Endothelial cell of umbilical vein (primary cell): ENCODE measurements at regions not wholly inside any gene's neighbourhood (a gene's known extent, or its start where the extent isn't known, plus 50 kb on each side); places are given as distances from the start of the nearest gene placed in this dataset.

Experiments
- EZH2 ChIP-seq: IDR thresholded peaks from 2 replicates; pipeline ENCODE4 v1.6.1; 2012; ENCODE audit warnings: borderline replicate concordance, low read depth, mild to moderate bottlenecking, moderate library complexity, low read length, inconsistent platforms; ENCODE audit not compliant: severe bottlenecking
- FOS ChIP-seq: IDR thresholded peaks from 2 replicates; pipeline ENCODE4 v1.6.1; 2011; ENCODE audit warnings: mild to moderate bottlenecking, low read length, moderate library complexity, borderline replicate concordance; ENCODE audit not compliant: insufficient read depth
- JUN ChIP-seq: IDR thresholded peaks from 2 replicates; pipeline ENCODE4 v1.6.1; 2011; ENCODE audit warnings: borderline replicate concordance, low read depth; ENCODE audit not compliant: insufficient read length, insufficient read depth
- MAX ChIP-seq: IDR thresholded peaks from 2 replicates; pipeline ENCODE4 v1.6.1; 2011; ENCODE audit not compliant: insufficient read depth, insufficient read length
- MYC ChIP-seq: IDR thresholded peaks from one replicate; pipeline ENCODE4 v1.6.1; 2011; ENCODE audit warnings: mild to moderate bottlenecking, low read depth, low read length
- POLR2A ChIP-seq: IDR thresholded peaks from 2 replicates; pipeline ENCODE4 v1.6.1; 2012; ENCODE audit warnings: low read depth, mild to moderate bottlenecking, control low read depth, low read length
- POLR2AphosphoS5 ChIP-seq: IDR thresholded peaks from 2 replicates; pipeline ENCODE4 v1.6.1; 2012; ENCODE audit warnings: low read depth, mild to moderate bottlenecking, control low read depth, low read length, moderate library complexity; ENCODE audit not compliant: insufficient read depth
- TF ChIP-seq, protein P1 (sequence below), 2 donors: IDR thresholded peaks; 1 replicate in 1 of 2; 2 replicates in 1 of 2; pipeline ENCODE4 v1.5.1; 2011; ENCODE audit warnings: low read length in 2 of 2, mild to moderate bottlenecking in 2 of 2, moderate library complexity in 2 of 2, control low read depth in 1 of 2, inconsistent platforms in 1 of 2, low read depth in 1 of 2; ENCODE audit not compliant: insufficient read depth in 1 of 2; ENCODE audit errors: extremely low read depth in 1 of 2

DNA sequence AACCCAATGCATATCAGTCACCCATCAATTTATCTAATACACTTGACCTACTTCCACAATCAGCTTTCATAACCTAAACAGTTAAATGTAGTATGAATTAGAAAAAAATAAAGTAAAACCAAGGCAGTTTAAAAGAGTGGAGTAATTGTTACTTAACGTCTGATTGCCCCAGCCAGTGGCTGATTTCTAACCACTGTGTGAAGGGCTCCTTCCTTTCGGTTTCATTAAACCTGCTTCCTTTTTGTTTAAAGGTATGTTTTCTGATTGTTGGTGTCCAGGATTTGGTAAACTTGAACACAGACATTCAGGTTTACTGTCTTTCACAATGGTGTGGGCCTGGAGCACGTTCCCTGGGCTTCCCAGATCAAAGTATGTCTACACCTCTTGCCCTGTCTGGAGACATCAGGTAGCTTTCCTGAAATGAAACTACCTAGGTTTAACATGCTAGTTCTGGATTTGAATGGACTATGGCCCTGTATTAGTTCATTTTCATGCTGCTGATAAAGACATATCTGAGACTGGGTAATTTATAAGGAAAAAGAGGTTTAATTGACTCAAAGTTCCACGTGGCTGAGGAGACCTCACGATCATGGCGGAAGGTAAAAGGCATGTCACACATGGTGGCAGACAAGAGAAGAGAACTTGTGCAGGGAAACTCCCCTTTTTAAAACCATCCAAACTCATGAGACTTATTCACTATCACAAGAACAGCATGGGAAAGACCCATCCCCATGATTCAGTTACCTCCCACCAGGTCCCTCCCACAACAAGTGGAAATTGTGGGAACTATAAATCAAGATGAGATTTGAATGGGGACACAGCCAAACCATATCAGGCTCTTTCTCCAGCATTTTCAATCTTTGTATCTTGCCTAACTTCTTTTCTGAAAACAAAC is 605.2 kb upstream of the ID2 start:
- TF ChIP-seq, protein P1, sequence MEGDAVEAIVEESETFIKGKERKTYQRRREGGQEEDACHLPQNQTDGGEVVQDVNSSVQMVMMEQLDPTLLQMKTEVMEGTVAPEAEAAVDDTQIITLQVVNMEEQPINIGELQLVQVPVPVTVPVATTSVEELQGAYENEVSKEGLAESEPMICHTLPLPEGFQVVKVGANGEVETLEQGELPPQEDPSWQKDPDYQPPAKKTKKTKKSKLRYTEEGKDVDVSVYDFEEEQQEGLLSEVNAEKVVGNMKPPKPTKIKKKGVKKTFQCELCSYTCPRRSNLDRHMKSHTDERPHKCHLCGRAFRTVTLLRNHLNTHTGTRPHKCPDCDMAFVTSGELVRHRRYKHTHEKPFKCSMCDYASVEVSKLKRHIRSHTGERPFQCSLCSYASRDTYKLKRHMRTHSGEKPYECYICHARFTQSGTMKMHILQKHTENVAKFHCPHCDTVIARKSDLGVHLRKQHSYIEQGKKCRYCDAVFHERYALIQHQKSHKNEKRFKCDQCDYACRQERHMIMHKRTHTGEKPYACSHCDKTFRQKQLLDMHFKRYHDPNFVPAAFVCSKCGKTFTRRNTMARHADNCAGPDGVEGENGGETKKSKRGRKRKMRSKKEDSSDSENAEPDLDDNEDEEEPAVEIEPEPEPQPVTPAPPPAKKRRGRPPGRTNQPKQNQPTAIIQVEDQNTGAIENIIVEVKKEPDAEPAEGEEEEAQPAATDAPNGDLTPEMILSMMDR (IDR thresholded peaks at IDR 0.05; ENCODE audit: extremely low read depth in 1 of 2, insufficient read depth in 1 of 2, low read depth in 1 of 2, low read length in 2 of 2) = no peak
- no peak for TF ChIP-seq POLR2A
- no peak for TF ChIP-seq EZH2
- TF ChIP-seq JUN = no peak
- no peak for TF ChIP-seq FOS
- TF ChIP-seq POLR2AphosphoS5 = no peak
- no peak for TF ChIP-seq MYC
- no peak for TF ChIP-seq MAX
